ENCODE measurements at regions not wholly inside any gene's neighbourhood (a gene's known extent, or its start where the extent isn't known, plus 50 kb on each side); places are given as distances from the start of the nearest gene placed in this dataset.

DNA sequence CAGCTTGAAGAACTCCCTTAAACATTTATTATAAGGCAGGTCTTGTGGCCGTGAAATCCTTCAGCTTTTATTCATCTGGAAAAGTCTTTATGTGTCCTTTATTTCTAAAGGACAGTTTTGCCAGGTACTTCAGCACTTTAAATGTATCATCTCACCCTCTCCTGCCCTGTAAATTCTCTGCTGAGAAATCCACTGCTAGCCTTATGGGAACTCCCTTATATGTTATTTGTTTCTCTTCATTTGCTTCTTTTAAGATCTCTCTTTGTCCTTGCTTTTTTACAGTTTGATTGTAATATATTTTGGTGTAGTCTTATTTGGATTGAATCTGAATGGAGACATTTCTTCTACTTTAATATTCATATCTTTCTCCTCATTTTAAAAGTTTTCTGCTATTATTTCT, 86.7 kb upstream of the RBMS3 start:
- TF ChIP-seq, protein P1, sequence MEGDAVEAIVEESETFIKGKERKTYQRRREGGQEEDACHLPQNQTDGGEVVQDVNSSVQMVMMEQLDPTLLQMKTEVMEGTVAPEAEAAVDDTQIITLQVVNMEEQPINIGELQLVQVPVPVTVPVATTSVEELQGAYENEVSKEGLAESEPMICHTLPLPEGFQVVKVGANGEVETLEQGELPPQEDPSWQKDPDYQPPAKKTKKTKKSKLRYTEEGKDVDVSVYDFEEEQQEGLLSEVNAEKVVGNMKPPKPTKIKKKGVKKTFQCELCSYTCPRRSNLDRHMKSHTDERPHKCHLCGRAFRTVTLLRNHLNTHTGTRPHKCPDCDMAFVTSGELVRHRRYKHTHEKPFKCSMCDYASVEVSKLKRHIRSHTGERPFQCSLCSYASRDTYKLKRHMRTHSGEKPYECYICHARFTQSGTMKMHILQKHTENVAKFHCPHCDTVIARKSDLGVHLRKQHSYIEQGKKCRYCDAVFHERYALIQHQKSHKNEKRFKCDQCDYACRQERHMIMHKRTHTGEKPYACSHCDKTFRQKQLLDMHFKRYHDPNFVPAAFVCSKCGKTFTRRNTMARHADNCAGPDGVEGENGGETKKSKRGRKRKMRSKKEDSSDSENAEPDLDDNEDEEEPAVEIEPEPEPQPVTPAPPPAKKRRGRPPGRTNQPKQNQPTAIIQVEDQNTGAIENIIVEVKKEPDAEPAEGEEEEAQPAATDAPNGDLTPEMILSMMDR (IDR thresholded peaks at IDR 0.05; ENCODE audit: low read length) = no peak
- no peak for TF ChIP-seq EZH2 (optimal IDR thresholded peaks at IDR 0.05; ENCODE audit: low read depth, low read length)
- no peak for TF ChIP-seq EZH2phosphoT487 (IDR thresholded peaks at IDR 0.05; ENCODE audit: low read length)

Measured in MM.1S (cell line).